SJSA1 (cell line): ENCODE measurements at regions not wholly inside any gene's neighbourhood (a gene's known extent, or its start where the extent isn't known, plus 50 kb on each side); places are given as distances from the start of the nearest gene placed in this dataset.

ENCODE experiments used
- DNase-seq, 2 experiments: peaks; one replicate each; pipeline ENCODE4 v3.0.0-alpha.2; 2015 to 2020; ENCODE audit warnings: low spot score in 2 of 2, low read depth in 1 of 2
- H3K27ac ChIP-seq: fragments of 250-450 bp; sonication (Bioruptor Pico); 2 replicates; pipeline ENCODE4 v1.5.1; 2020; ENCODE audit warnings: mild to moderate bottlenecking, moderate library complexity
- H3K27me3 ChIP-seq: fragments of 250-450 bp; sonication (Bioruptor Pico); replicated peaks from 2 replicates; pipeline ENCODE4 v1.5.1; 2020; ENCODE audit warnings: mild to moderate bottlenecking, moderate library complexity
- H3K36me3 ChIP-seq: fragments of 250-450 bp; sonication (Bioruptor Pico); 2 replicates; pipeline ENCODE4 v1.5.1; 2020; ENCODE audit warnings: mild to moderate bottlenecking
- H3K4me1 ChIP-seq: fragments of 250-450 bp; sonication (Bioruptor Pico); replicated peaks from 2 replicates; pipeline ENCODE4 v1.6.1; 2021; ENCODE audit warnings: mild to moderate bottlenecking
- H3K4me3 ChIP-seq: fragments of 250-450 bp; sonication (Bioruptor Pico); 2 replicates; pipeline ENCODE4 v1.5.1; 2020; ENCODE audit warnings: mild to moderate bottlenecking
- H3K9me3 ChIP-seq: fragments of 250-450 bp; sonication (Bioruptor Pico); replicated peaks from 2 replicates; pipeline ENCODE4 v1.5.1; 2020; ENCODE audit warnings: mild to moderate bottlenecking

DNA sequence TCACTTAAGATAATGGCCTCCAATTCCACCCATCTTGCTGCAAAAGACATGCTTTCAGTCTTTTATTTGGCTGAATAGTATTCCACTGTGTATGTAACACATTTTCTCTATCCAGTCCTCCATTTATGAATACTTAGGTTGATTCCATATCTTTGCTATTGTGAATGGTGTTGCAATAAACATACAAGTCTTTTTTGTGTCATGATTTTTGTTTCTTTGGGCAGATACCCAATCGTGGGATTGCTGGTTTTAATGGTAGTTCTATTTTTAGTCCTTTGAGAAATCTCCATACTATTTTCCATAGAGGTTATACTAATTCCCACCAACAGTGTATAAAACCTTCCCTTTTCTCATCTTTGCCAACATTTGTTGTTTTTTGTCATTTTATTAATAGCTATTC lies 180.9 kb downstream of the SMIM20 start:
- Histone ChIP-seq H3K4me3 (no peak overlapping the region), H3K4me1 (no peaks in the 10 kb centered on the region), H3K27me3 (no peaks in the 10 kb centered on the region), H3K9me3 (no peaks in the 10 kb centered on the region), H3K27ac (no peak overlapping the region), H3K36me3 (no peaks in the 10 kb centered on the region)
- no peak for DNase-seq

DNA sequence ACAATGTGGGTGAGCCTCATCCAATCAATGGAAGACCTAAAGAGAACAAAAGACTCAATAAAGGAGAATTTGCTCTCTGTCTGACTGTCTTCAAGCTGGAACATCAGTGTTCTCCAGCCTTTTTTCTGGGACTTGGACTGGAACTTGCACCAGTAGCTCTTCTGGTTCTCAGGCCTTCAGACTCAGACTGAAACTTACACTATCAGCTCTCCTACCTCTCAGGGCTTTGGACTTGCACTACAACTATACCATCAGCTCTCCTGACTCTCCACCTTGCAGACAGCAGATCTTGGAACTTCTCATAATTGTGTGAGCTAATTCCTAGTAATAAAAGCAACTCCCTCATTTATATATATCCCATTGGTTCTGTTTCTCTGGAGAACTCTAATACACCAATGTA lies 185.9 kb downstream of the SMIM20 start:
- no peaks in the 10 kb centered on the region for H3K4me1 ChIP-seq
- DNase-seq: no peak
- no peaks in the 10 kb centered on the region for H3K27me3 ChIP-seq
- H3K36me3 ChIP-seq: no peaks in the 10 kb centered on the region
- H3K4me3 ChIP-seq: no peak overlapping the region
- no peak overlapping the region for H3K27ac ChIP-seq
- H3K9me3 ChIP-seq: no peaks in the 10 kb centered on the region

DNA sequence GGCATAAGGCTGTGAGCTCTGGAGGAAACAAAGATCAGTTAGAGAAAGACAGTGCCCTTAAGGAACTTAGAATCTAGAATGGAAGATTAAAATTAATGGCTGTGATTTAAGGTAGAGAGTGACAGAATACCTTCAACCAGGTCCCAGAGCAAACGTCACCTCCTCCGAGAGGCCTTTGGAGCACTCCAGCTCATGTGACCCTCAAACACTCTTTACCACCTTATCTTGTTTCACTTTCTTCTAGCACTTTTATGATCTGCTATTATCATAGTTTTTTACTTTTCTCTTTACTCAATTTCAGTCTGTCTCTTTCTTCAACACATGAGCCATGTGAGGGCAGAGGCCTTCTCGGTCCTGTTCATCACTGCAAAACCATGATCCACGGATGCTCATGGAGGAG lies 187.0 kb downstream of the SMIM20 start:
- H3K36me3 ChIP-seq: no peaks in the 10 kb centered on the region
- H3K4me3 ChIP-seq: no peak overlapping the region
- peaks cover 6% of the 10 kb centered on the region for H3K4me1 ChIP-seq
- DNase-seq: no peak
- no peaks in the 10 kb centered on the region for H3K9me3 ChIP-seq
- no peak overlapping the region for H3K27ac ChIP-seq
- H3K27me3 ChIP-seq: no peaks in the 10 kb centered on the region

DNA sequence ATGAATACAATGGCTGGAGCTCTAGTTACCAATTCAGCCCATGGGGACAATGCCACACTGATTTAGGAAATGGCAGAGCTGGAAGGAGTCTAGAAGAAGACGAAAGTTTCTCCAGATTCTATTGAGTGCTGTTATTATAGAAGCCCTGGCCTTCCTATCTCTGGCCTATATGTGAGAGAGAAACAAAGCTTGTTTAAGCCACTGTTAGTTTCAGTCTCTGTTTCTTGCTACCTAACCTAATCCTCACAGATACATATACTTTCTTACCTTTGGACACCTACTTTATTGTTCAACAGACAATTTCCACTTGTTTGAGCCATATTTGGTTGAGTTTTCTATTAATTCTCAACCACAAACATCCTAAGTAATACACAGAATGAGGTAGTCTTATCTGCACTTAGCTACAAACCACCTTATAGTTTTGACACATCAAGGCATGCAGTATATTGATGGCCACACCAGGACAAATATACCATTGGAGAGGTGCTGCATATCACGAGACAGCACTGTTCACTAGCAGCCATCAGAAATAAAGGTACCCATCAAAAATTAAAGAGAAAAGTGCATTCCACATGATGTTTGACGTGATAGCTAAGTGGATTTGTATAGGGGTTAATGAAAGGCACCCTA lies 190.2 kb downstream of the SMIM20 start:
- DNase-seq: no peak
- Histone ChIP-seq H3K27ac (no peak overlapping the region), H3K27me3 (no peaks in the 10 kb centered on the region), H3K36me3 (no peaks in the 10 kb centered on the region), H3K9me3 (no peaks in the 10 kb centered on the region), H3K4me3 (no peak overlapping the region), H3K4me1 (peaks cover 8% of the 10 kb centered on the region)

DNA sequence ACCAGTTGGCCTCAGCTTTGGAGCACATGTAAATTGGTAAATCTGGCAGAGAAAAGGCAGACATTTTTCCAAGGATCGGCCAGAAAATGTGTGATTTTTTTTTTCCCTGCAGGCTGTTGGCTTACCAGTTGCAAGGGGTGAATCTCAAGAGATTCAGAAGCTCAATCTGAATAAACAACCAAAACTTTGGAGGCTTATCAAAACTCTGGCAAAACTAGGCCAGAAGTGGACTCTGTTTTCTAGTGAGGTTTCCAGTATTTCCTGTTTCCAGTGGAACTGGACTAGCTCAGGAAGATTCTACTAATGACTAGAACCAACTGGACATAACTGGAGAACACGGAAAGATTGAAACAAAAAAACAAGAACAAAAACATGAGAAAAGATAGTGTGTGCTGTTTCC lies 191.3 kb downstream of the SMIM20 start:
- no peak overlapping the region for H3K4me3 ChIP-seq
- DNase-seq: peak in 1 of 2 experiments; percentile 1
- no peaks in the 10 kb centered on the region for H3K27me3 ChIP-seq
- H3K27ac ChIP-seq: no peak overlapping the region
- H3K9me3 ChIP-seq: no peaks in the 10 kb centered on the region
- H3K4me1 ChIP-seq: peaks cover 8% of the 10 kb centered on the region
- no peaks in the 10 kb centered on the region for H3K36me3 ChIP-seq

DNA sequence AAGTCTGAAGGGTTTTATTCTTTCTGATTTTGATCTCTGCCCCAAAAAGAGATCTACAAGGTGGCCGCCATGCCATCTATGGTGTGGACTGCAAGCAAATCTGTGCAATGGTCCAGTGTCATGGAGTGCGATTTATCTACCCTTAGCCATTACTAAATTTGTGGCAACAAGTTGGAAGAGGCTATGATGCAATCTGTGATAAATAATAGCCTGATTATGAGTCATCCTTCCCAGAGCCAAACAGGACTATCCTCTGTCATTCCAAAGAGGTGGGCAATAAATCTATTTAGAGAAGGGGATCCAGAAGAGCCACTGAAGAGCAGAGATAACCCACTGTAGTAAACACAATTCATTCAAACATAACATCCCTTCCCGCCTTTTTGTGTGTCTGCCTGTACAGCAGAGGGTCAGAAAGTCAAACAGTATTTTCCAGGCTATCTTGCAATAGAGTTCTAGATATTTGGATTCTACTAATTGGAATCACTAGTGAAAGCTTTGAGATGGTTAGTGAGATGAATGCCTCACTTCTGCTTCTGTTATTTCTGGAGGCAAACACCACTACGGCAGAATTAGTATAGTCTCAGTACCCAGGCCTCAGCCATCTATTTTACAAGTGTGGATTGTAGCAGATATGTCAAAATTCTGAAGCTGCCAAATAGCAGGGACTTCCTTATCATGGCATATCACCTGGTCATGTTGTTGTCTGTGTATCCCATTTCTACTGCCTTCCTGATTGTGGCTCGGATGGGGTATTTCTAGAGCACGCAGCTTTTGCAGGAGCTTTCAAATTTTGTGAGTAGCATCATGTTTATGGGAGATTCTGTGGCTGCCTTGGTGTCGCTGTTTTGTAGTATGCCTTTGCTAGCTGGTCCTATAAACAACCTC lies 192.0 kb downstream of the SMIM20 start:
- H3K27ac ChIP-seq: no peak overlapping the region
- no peaks in the 10 kb centered on the region for H3K27me3 ChIP-seq
- DNase-seq: peak in 1 of 2 experiments; percentile 25
- no peaks in the 10 kb centered on the region for H3K9me3 ChIP-seq
- peaks cover 8% of the 10 kb centered on the region for H3K4me1 ChIP-seq
- no peak overlapping the region for H3K4me3 ChIP-seq
- no peaks in the 10 kb centered on the region for H3K36me3 ChIP-seq

DNA sequence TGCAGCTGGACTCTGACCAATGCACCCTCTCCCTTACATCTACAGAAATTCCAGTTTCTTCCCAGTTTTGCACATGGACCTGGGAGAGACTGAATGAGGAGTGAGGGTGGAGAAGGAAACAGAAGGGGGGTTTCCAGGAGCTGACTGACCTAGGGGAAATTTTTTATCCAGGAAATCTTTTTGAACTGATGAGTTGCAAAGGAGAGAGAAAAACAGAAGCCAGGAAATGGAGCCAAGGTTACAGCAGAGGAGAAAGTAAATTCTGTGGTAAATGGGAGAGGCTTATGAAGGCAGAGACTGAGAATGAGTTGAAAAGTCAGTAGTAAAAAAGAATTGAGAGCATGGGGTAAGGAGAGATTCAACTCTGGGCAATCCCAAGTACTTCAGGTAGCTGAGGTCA lies 192.8 kb downstream of the SMIM20 start:
- DNase-seq: no peak
- H3K4me1 ChIP-seq: peaks cover 8% of the 10 kb centered on the region
- H3K27me3 ChIP-seq: no peaks in the 10 kb centered on the region
- H3K9me3 ChIP-seq: no peaks in the 10 kb centered on the region
- no peaks in the 10 kb centered on the region for H3K36me3 ChIP-seq
- no peak overlapping the region for H3K27ac ChIP-seq
- H3K4me3 ChIP-seq: no peak overlapping the region

DNA sequence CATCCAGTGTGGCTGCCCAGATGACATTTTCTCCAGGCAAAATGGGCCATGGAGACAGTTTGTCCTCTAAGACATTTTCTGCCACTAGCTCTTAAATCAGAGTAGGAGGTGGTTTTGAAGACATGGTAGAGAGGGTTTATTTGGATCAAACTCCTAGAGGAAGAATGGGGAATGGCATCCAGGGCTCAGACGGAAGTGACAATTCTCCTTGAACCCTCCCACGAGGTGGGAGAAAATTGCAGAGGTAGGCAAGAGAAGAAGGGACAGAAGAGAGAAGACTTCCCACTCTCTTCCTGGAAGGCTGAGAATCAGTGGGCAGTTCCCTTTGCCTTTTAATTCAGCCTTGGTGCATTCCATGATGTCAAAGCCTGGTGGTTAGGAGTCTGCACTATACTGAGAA lies 194.0 kb downstream of the SMIM20 start:
- Histone ChIP-seq H3K4me3 (no peak overlapping the region), H3K27me3 (no peaks in the 10 kb centered on the region), H3K9me3 (no peaks in the 10 kb centered on the region), H3K4me1 (peaks cover 8% of the 10 kb centered on the region), H3K27ac (no peak overlapping the region), H3K36me3 (no peaks in the 10 kb centered on the region)
- no peak for DNase-seq

DNA sequence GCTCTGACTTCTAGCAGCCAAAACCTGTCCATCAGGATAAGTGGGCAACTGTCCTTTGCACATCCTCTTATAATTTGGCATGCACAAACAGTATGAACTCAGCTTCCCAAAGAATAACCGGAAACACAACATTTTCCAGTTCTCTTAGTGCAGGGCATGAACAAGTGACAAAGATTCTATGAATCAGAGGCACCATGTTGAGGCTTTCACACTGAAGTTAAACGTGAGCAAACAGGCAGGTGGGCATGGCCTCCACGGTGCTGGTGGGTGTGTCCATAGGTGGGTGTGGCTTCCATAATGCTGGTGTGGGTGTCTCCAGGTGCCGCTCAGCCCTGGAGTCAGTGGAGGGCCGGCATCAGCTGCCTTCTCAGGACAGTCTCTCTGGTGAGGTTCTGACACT lies 196.5 kb downstream of the SMIM20 start:
- Histone ChIP-seq H3K4me1 (peaks cover 7% of the 10 kb centered on the region), H3K4me3 (no peak overlapping the region), H3K27ac (no peak overlapping the region), H3K27me3 (no peaks in the 10 kb centered on the region), H3K36me3 (no peaks in the 10 kb centered on the region), H3K9me3 (no peaks in the 10 kb centered on the region)
- no peak for DNase-seq

DNA sequence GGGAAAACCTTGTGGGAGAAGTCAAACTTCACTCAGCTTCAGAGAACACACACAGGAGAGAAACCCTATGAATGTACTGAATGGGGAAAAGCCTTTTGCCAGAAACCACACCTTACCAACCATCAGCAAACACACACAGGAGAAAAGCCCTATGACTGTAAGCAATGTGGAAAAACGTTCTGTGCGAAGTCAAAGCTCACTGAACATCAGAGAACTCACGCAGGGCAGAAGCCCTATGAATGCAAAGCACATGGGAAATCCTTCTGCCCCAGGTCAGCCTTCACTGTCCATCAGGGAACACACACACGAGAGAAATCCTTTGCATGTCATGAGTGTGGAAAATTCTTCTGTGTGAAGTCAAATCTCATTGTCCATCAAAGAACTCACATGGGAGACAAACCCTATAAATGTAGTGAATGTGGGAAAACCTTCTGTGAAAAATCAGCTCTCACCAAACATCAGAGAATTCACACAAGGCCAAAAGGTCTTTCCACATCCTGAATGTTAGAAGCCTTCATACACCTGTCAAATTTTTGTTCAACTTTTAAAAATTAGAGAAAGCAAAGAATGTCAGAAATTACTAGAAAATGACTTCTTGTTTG lies 199.4 kb downstream of the SMIM20 start:
- Histone ChIP-seq H3K4me1 (no peaks in the 10 kb centered on the region), H3K9me3 (no peaks in the 10 kb centered on the region), H3K27ac (no peak overlapping the region), H3K27me3 (no peaks in the 10 kb centered on the region), H3K4me3 (no peak overlapping the region), H3K36me3 (no peaks in the 10 kb centered on the region)
- no peak for DNase-seq

DNA sequence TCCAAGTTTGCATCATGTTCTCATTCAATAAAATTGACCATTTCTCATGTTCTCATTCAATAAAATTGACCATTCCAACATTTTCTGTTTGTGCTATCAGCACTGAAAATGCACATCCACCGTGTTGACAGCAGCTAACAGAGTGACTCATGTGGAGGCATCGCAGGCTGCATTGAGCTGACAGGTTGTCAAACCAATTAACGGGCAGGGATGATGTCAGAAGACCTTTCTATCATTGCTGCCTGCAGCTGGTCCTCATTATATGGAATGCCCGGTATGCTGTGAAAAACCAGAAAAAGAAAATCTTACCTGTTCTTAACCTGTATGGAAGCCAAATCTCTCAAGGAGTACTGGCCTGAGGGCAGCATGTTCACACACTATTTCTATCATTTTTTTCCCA lies 202.0 kb downstream of the SMIM20 start:
- H3K4me3 ChIP-seq: no peak overlapping the region
- no peaks in the 10 kb centered on the region for H3K4me1 ChIP-seq
- no peaks in the 10 kb centered on the region for H3K9me3 ChIP-seq
- H3K36me3 ChIP-seq: no peaks in the 10 kb centered on the region
- H3K27me3 ChIP-seq: no peaks in the 10 kb centered on the region
- no peak overlapping the region for H3K27ac ChIP-seq
- no peak for DNase-seq

DNA sequence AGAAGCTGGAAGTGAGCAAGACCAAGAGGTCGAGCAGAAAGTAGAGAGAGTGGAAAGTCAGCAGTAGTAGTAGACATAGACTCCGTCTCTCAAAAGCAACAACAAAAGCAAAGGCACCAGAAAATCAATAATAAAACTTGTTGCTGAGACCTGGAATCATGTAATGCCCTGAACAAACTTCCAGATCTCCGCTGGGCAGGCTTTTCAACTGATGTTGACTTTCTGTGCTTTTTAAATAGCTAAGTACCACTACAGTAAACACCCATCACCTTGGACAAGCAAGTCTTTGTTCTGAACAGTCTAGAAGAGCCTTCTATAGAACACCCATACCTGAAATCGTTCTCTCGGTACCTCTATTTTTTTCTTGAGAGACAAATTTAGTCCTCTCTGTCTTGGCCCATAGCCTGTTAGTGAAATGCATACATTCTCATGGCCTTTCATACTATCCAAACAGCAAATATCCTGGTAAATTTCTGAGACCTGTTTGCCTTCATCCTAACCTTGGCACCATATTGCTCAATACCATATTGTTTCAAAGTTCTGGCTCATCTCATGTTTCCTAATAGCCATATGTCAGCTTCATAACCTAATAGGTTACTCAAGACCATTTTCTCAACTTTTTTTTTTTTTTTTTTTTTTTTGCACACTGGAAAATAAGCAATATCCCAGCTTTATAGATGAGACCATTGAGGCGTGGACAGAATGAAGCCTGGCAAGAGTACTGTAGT lies 200.6 kb upstream of the RBPJ start:
- Histone ChIP-seq H3K4me1 (0 out of 2 replicates have a peak, but pooled peaks cover 5% of the 10 kb centered on the region), H3K27me3 (no peaks in the 10 kb centered on the region), H3K27ac (no peak overlapping the region), H3K36me3 (no peaks in the 10 kb centered on the region), H3K4me3 (no peak overlapping the region), H3K9me3 (no peaks in the 10 kb centered on the region)
- DNase-seq: no peak

DNA sequence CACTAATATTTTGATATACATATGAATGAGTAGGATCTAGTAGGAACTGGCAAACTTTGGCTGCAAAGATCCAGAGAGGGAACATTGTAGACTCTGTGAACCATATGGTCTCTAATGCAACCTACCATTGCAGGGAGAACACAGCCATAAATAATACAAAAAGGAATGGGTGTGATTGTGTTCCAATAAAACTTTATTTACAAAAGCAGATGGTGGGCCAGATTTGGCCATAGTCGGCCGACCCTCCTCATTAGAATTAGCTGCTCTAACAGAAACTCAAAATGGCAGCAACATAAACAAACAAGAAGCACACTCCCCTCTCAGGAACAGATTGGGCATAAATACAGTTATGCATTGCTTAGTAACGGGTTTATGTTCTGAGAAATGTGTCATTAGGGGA lies 198.1 kb upstream of the RBPJ start:
- no peak overlapping the region for H3K27ac ChIP-seq
- DNase-seq: no peak
- H3K4me3 ChIP-seq: no peak overlapping the region
- no peaks in the 10 kb centered on the region for H3K27me3 ChIP-seq
- H3K4me1 ChIP-seq: 0 out of 2 replicates have a peak, but pooled peaks cover 5% of the 10 kb centered on the region
- no peaks in the 10 kb centered on the region for H3K9me3 ChIP-seq
- no peaks in the 10 kb centered on the region for H3K36me3 ChIP-seq
